Activated CD4-positive, alpha-beta T cell treated with anti-CD3 and anti-CD28 coated beads, Interleukin-2, amount 50 U/mL, for 16 hours (primary cell): ENCODE measurements at regions not wholly inside any gene's neighbourhood (a gene's known extent, or its start where the extent isn't known, plus 50 kb on each side); places are given as distances from the start of the nearest gene placed in this dataset.
"Not testable (repeated sequence)": the region's sequence is repeated elsewhere in the genome, so short reads cannot be mapped to it uniquely, and the experiment has no call there.

Experiments used
- DNase-seq: peaks from one replicate; pipeline ENCODE4 v3.0.0-alpha.2; 2020

DNA sequence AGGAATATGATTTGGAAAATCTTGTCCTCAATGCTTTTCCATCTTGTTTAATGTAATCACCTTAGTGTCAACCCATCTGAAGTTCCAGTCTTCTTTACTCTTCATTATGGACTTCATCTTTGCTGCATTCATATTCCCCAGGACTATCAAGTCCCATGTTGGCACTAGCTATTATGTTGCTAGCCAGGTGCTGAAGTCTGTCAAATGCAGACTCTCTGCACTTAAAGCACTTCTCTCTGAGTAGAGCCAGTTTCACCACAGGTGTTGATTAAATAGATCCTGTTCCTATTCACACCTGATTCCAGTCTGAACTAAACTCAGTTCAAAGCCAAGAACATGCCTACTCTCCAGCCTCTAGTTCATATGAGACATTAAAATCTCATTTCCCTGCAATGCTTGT, 75.0 kb upstream of the PKN2 start:
- DNase-seq = no peak

DNA sequence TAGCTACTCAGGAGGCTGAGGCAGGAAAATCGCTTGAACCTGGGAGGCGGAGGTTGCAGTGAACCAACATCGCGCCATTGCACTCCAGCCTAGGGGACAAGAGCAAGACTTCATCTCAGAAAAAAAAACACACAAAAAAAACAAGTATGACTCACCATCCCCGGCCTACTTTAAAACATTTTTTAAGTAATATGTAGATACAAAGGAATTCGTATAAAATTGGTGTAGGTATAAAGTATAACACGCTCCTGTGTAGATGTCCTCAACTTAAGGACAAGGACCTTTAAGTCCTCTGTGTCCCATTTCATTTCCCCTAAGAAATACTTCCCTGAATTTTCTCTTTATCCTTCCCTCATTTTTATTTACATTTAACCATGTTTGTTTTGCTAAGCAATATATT, 73.4 kb upstream of the PKN2 start:
- no peak for DNase-seq

DNA sequence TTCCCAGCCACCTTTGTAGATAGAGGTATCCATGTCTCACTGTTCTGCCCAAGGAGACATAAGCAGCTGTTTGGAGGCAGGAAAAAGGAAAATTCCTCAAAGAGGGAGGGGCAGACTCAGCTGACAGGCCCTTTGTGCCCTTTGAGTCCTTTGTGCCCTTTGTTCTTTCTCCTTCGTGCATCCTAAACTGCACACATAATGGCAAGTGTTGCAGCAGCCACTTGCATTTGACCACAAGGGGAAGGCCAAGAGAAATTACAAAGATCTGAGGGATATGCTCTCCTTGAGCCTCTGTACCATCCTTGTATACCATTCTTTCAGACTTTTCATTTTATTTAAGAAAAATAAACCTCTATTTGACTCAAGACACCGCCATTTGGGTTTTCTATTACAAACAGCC, 71.8 kb upstream of the PKN2 start:
- no peak for DNase-seq

DNA sequence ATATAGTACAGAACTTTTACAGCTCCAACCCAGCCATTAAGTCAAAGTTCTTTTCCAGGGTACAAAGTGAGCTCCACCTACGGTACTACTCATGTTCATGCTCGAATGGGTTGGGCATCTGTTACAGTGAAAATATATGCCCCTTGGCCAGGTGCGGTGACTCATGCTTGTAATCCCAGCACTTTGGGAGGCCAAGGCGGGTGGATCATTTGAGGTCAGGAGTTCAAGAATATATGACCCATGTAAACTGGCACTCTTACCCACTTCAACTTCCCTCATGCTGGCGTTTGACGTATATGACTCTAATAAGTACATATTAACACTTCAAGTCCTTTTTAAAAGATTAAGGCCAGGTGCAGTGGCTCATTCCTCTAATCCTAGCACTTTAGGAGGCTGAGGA, 71.3 kb upstream of the PKN2 start:
- DNase-seq = no peak

DNA sequence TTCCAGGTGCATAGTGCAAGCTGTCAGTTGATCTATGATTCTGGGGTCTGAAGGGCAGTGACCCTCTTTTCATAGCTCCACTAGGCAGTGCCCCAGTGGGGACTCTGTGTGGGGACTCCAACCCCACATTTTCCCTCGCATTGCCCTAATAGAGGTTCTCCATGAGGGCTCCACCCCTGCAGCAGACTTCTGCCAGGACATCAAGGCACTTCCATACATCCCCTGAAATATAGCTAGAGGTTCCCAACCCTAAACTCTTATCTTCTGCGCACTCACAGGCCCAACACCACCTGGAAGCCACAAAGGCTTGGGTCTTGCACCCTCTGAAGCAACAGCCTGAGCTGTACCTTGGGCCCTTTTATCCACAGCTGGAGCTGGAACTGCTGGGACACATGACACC, 65.7 kb upstream of the PKN2 start:
- no peak for DNase-seq

DNA sequence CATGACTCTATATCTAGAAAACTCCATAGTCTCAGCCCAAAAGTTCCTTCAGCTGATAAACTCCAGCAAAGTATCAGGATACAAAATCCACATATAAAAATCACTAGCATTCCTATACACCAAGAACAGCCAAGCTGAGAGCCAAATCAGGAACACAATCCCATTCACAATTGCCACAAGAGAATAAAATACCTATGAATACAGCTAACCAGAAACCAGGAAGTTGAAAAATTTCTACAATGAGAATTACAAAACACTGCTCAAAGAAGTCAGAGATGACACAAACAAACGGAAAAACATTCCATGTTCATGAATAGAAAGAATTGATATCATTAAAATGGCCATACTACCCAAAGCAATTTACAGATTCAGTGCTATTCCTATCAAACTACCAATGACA, 61.0 kb upstream of the PKN2 start:
- not testable (repeated sequence) for DNase-seq
